ENCODE measurements at regions not wholly inside any gene's neighbourhood (a gene's known extent, or its start where the extent isn't known, plus 50 kb on each side); places are given as distances from the start of the nearest gene placed in this dataset.

GRCh38 chr5:23026252-23027170, 173.4 kb upstream of the CDH12 start:
- H3K4me3 ChIP-seq: no peak overlapping the region
- H3K36me3 ChIP-seq: no peaks in the 10 kb centered on the region
- TF ChIP-seq POLR2A (IDR thresholded peaks at IDR 0.05) (no peak), EP300 (IDR thresholded peaks at IDR 0.05) (no peak), CTCF (IDR thresholded peaks at IDR 0.05) (no peak)
- 63 to 65% methylated on average over 5 of the region's 5 CpGs for WGBS, 2 donors
- no peak for DNase-seq (ENCODE audit: low spot score in 2 of 2)
- no peaks in the 10 kb centered on the region for H3K4me1 ChIP-seq
- no peaks in the 10 kb centered on the region for H3K9me3 ChIP-seq
- H3K27me3 ChIP-seq: no peaks in the 10 kb centered on the region
- no peak overlapping the region for H3K27ac ChIP-seq

- TF ChIP-seq EP300 (IDR thresholded peaks at IDR 0.05): no peak
- TF ChIP-seq POLR2A (IDR thresholded peaks at IDR 0.05): no peak
- TF ChIP-seq CTCF (IDR thresholded peaks at IDR 0.05): no peak
- Histone ChIP-seq H3K4me3 (no peak overlapping the region), H3K36me3 (no peaks in the 10 kb centered on the region), H3K9me3 (no peaks in the 10 kb centered on the region), H3K27me3 (no peaks in the 10 kb centered on the region), H3K4me1 (no peaks in the 10 kb centered on the region), H3K27ac (no peak overlapping the region)
- 80 to 83% methylated on average over 1 of the region's 1 CpG for WGBS, 2 donors
- DNase-seq (ENCODE audit: low spot score in 2 of 2): no peak
These were observed 172.6 kb upstream of the CDH12 start for GRCh38 chr5:23025629-23026233.

DNA sequence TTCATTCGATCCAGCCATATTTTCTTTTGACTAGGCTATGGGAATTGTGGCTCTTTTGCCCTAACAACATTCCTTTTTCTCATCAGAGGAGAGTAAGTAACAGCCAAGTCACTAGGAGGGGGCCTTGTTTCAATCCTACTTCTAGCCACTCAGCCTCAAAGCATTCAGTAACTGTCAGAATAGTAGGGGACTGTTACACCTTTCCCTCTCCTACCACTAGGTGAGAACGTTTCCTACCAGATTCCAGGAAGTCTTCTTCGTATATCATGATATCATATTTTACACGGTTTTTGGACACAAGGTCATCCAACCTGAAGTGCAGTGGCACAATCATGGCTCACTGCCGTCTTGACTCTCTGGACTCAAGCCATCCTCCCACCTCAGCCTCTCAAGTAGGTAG, 171.3 kb upstream of the CDH12 start:
- Histone ChIP-seq H3K4me1 (no peaks in the 10 kb centered on the region), H3K36me3 (no peaks in the 10 kb centered on the region), H3K9me3 (no peaks in the 10 kb centered on the region), H3K4me3 (no peak overlapping the region), H3K27ac (no peak overlapping the region), H3K27me3 (no peaks in the 10 kb centered on the region)
- 81 to 85% methylated on average over 5 of the region's 5 CpGs for WGBS, 2 donors
- DNase-seq (ENCODE audit: low spot score in 2 of 2): no peak
- TF ChIP-seq POLR2A (IDR thresholded peaks at IDR 0.05): no peak
- no peak for TF ChIP-seq EP300 (IDR thresholded peaks at IDR 0.05)
- no peak for TF ChIP-seq CTCF (IDR thresholded peaks at IDR 0.05)

GRCh38 chr5:23014825-23015224, 161.7 kb upstream of the CDH12 start:
- no peak overlapping the region for H3K4me3 ChIP-seq
- no peak overlapping the region for H3K27ac ChIP-seq
- H3K4me1 ChIP-seq: no peaks in the 10 kb centered on the region
- H3K27me3 ChIP-seq: no peaks in the 10 kb centered on the region
- 84% methylated on average over 4 of the region's 4 CpGs for WGBS, 2 donors
- H3K36me3 ChIP-seq: no peaks in the 10 kb centered on the region
- no peak for TF ChIP-seq EP300 (IDR thresholded peaks at IDR 0.05)
- TF ChIP-seq CTCF (IDR thresholded peaks at IDR 0.05): no peak
- no peaks in the 10 kb centered on the region for H3K9me3 ChIP-seq
- DNase-seq (ENCODE audit: low spot score in 2 of 2): no peak

GRCh38 chr5:23014266-23014665, 161.1 kb upstream of the CDH12 start:
- H3K36me3 ChIP-seq: no peaks in the 10 kb centered on the region
- TF ChIP-seq EP300 (IDR thresholded peaks at IDR 0.05): no peak
- TF ChIP-seq CTCF (IDR thresholded peaks at IDR 0.05): no peak
- no peak for TF ChIP-seq POLR2A (IDR thresholded peaks at IDR 0.05)
- no peaks in the 10 kb centered on the region for H3K27me3 ChIP-seq
- 70 to 76% methylated on average over 1 of the region's 1 CpG for WGBS, 2 donors
- DNase-seq (ENCODE audit: low spot score in 2 of 2): no peak
- no peak overlapping the region for H3K4me3 ChIP-seq
- no peaks in the 10 kb centered on the region for H3K9me3 ChIP-seq
- H3K27ac ChIP-seq: no peak overlapping the region
- H3K4me1 ChIP-seq: no peaks in the 10 kb centered on the region
